Karpas-422 (cell line): ENCODE measurements at regions not wholly inside any gene's neighbourhood (a gene's known extent, or its start where the extent isn't known, plus 50 kb on each side); places are given as distances from the start of the nearest gene placed in this dataset.

Source experiments
- DNase-seq: peaks from one replicate; pipeline ENCODE4 v3.0.0-alpha.2; 2015
- H2AFZ ChIP-seq: fragments of 200-600 bp; sonication (generic); 2 replicates; pipeline ENCODE4 v1.6.1; 2014; ENCODE audit warnings: antibody characterized with exemption, low read length, mixed read lengths
- H3K27ac ChIP-seq: fragments of 200-600 bp; sonication (generic); 2 replicates; pipeline ENCODE4 v1.5.1; 2014; ENCODE audit warnings: mild to moderate bottlenecking, low read length, moderate library complexity
- H3K27me3 ChIP-seq: fragments of 200-600 bp; sonication (generic); 2 replicates; pipeline ENCODE4 v1.6.1; 2014; ENCODE audit warnings: low read length, mixed read lengths
- H3K36me3 ChIP-seq: fragments of 200-600 bp; sonication (generic); 2 replicates; pipeline ENCODE4 v1.6.1; 2014; ENCODE audit warnings: low read length, mixed read lengths; ENCODE audit not compliant: insufficient read depth
- H3K4me1 ChIP-seq: fragments of 200-600 bp; sonication (generic); 2 replicates; pipeline ENCODE4 v1.6.1; 2014; ENCODE audit warnings: mild to moderate bottlenecking, low read length, mixed read lengths
- H3K4me2 ChIP-seq: fragments of 200-600 bp; sonication (generic); 2 replicates; pipeline ENCODE4 v1.6.1; 2014; ENCODE audit warnings: low read length, low read depth, mild to moderate bottlenecking; ENCODE audit not compliant: poor library complexity, severe bottlenecking
- H3K4me3 ChIP-seq: fragments of 200-600 bp; sonication (generic); 2 replicates; pipeline ENCODE4 v1.5.1; 2014; ENCODE audit warnings: mild to moderate bottlenecking, antibody characterized with exemption, low read length, mixed read lengths
- H3K79me2 ChIP-seq: fragments of 200-600 bp; sonication (generic); 2 replicates; pipeline ENCODE4 v1.6.1; 2014; ENCODE audit warnings: mild to moderate bottlenecking, low read length, mixed read lengths
- H3K9ac ChIP-seq: fragments of 200-600 bp; sonication (generic); 2 replicates; pipeline ENCODE4 v1.6.0; 2014; ENCODE audit warnings: low read length
- H3K9me2 ChIP-seq: fragments of 200-600 bp; sonication (generic), shearing (Covaris generic); replicated peaks from 2 replicates; pipeline ENCODE4 v1.6.0; 2014; ENCODE audit warnings: mild to moderate bottlenecking, low read length, moderate library complexity; ENCODE audit not compliant: insufficient read depth
- H3K9me3 ChIP-seq: fragments of 300-700, 200-600 bp; sonication (generic); 2 replicates; pipeline ENCODE4 v1.6.1; 2014; ENCODE audit warnings: low read length, mixed read lengths
- H4K20me1 ChIP-seq: fragments of 200-600 bp; sonication (generic); 2 replicates; pipeline ENCODE4 v1.6.1; 2014; ENCODE audit warnings: mild to moderate bottlenecking, antibody characterized with exemption, low read length, low read depth; ENCODE audit not compliant: insufficient read depth

- Histone ChIP-seq H3K9me2 (no peaks in the 10 kb centered on the region), H3K79me2 (no peaks in the 10 kb centered on the region), H3K36me3 (no peaks in the 10 kb centered on the region), H2AFZ (no peak overlapping the region), H4K20me1 (no peaks in the 10 kb centered on the region), H3K27ac (no peak overlapping the region), H3K9ac (no peak overlapping the region), H3K9me3 (no peaks in the 10 kb centered on the region), H3K4me1 (no peaks in the 10 kb centered on the region), H3K4me3 (no peak overlapping the region), H3K4me2 (no peak overlapping the region), H3K27me3 (no peaks in the 10 kb centered on the region)
- DNase-seq: no peak
Measured at GRCh38 chr6:14353798-14354197, 236.2 kb downstream of the CD83 start.

DNA sequence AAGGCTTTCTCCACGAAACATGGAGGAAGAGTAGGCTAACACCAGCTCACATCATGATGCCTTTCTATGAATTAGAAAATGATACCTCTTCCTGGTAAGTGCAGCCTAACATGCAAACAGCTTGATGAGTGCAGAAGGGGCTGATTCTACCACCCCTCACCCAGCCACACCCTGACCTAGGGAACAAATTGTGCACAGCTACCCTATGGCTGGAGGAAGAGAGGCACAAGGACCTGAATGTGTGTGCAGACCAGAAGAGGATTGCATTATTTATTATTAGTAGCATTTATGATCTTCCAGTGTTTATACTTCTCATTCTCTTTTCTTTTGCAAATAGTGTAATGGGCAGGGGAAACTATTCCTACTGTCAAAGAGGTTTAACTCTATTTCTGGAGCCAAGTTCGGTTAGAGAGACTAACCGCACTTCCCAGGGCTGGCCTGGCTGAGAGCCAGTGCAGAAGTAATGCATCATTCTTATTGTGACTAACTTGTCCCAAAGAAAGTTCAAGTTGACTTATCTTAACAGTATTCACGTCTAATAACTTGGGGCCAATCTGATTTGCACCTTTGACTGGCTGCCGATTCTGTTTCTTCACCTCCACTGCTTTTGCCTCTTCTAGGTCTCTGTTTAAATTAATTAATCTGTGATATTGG is 237.5 kb downstream of the CD83 start:
- no peak overlapping the region for H3K4me3 ChIP-seq
- DNase-seq: no peak
- no peak overlapping the region for H3K27ac ChIP-seq
- H3K9me3 ChIP-seq: no peaks in the 10 kb centered on the region
- H3K36me3 ChIP-seq: no peaks in the 10 kb centered on the region
- H3K79me2 ChIP-seq: no peaks in the 10 kb centered on the region
- no peak overlapping the region for H3K4me2 ChIP-seq
- H2AFZ ChIP-seq: no peak overlapping the region
- no peaks in the 10 kb centered on the region for H4K20me1 ChIP-seq
- H3K9ac ChIP-seq: no peak overlapping the region
- H3K9me2 ChIP-seq: no peaks in the 10 kb centered on the region
- no peaks in the 10 kb centered on the region for H3K4me1 ChIP-seq
- H3K27me3 ChIP-seq: no peaks in the 10 kb centered on the region

- H3K27me3 ChIP-seq: 0 out of 2 replicates have a peak, but pooled peaks cover 5% of the 10 kb centered on the region
- no peak overlapping the region for H3K9ac ChIP-seq
- no peak overlapping the region for H3K27ac ChIP-seq
- no peak overlapping the region for H2AFZ ChIP-seq
- DNase-seq: no peak
- H3K9me2 ChIP-seq: no peaks in the 10 kb centered on the region
- no peaks in the 10 kb centered on the region for H3K4me1 ChIP-seq
- H3K9me3 ChIP-seq: no peaks in the 10 kb centered on the region
- no peaks in the 10 kb centered on the region for H3K36me3 ChIP-seq
- H3K4me3 ChIP-seq: no peak overlapping the region
- no peaks in the 10 kb centered on the region for H4K20me1 ChIP-seq
- H3K4me2 ChIP-seq: no peak overlapping the region
- H3K79me2 ChIP-seq: no peaks in the 10 kb centered on the region
Measured at GRCh38 chr6:14359438-14359837, 241.9 kb downstream of the CD83 start.

DNA sequence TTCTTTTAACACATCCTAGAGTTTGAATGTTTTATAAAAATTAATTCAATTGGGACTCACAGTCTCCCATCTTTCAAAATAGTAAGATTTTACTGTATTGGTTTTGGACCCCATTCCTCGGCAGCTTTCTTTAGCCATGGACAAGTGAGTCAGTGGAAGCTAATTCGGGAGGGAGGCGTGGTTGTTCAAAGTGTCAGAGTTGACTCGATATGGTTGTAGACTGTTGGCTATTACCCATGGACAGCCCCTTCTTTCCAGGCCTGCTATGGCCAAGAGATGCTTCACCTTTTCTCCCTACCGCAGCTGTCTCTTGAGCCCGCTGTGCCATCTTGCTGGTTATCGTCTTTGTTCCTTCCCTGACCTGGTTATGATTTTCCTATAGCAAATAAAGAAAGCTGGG is 243.0 kb downstream of the CD83 start:
- Histone ChIP-seq H3K27ac (no peak overlapping the region), H2AFZ (no peak overlapping the region), H3K9me2 (no peaks in the 10 kb centered on the region), H3K36me3 (no peaks in the 10 kb centered on the region), H3K79me2 (no peaks in the 10 kb centered on the region), H3K9me3 (no peaks in the 10 kb centered on the region), H4K20me1 (no peaks in the 10 kb centered on the region), H3K4me1 (no peaks in the 10 kb centered on the region), H3K4me3 (no peak overlapping the region), H3K27me3 (0 out of 2 replicates have a peak, but pooled peaks cover 5% of the 10 kb centered on the region), H3K4me2 (no peak overlapping the region), H3K9ac (no peak overlapping the region)
- DNase-seq: no peak

DNA sequence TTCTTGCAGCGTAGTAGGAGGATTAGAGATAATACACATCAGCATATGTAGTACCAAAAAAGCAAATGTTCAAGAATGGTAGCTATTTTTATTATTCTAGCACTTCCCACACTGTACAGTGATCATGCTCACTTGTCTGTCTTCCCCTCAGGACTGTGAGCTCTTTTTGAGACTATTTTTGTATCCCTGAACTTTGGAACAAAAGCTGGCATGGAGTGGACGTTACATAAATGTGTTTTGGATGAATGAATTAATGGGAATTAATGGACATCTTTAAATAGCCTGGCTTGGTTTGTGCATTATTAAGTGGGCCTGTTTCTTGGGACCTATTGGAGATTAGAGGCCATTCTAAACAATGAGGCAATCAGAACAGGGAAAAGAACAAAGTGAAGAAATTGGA is 243.7 kb downstream of the CD83 start:
- Histone ChIP-seq H2AFZ (no peak overlapping the region), H4K20me1 (no peaks in the 10 kb centered on the region), H3K9me3 (no peaks in the 10 kb centered on the region), H3K36me3 (no peaks in the 10 kb centered on the region), H3K4me2 (no peak overlapping the region), H3K79me2 (no peaks in the 10 kb centered on the region), H3K27me3 (0 out of 2 replicates have a peak, but pooled peaks cover 5% of the 10 kb centered on the region), H3K4me3 (no peak overlapping the region), H3K27ac (no peak overlapping the region), H3K4me1 (no peaks in the 10 kb centered on the region), H3K9ac (no peak overlapping the region), H3K9me2 (no peaks in the 10 kb centered on the region)
- no peak for DNase-seq

- Histone ChIP-seq H3K9me3 (no peaks in the 10 kb centered on the region), H3K27me3 (0 out of 2 replicates have a peak, but pooled peaks cover 5% of the 10 kb centered on the region), H3K4me1 (no peaks in the 10 kb centered on the region), H3K4me3 (no peak overlapping the region), H3K36me3 (no peaks in the 10 kb centered on the region), H3K4me2 (no peak overlapping the region), H2AFZ (no peak overlapping the region), H4K20me1 (no peaks in the 10 kb centered on the region), H3K9me2 (no peaks in the 10 kb centered on the region), H3K27ac (no peak overlapping the region), H3K9ac (no peak overlapping the region), H3K79me2 (no peaks in the 10 kb centered on the region)
- DNase-seq: no peak
Measured at GRCh38 chr6:14361956-14362587, 244.5 kb downstream of the CD83 start.

GRCh38 chr6:14364370-14364769 is 246.8 kb downstream of the CD83 start:
- Histone ChIP-seq H3K27me3 (0 out of 2 replicates have a peak, but pooled peaks cover 5% of the 10 kb centered on the region), H3K9me2 (no peaks in the 10 kb centered on the region), H3K4me1 (no peaks in the 10 kb centered on the region), H2AFZ (no peak overlapping the region), H3K9ac (no peak overlapping the region), H3K9me3 (no peaks in the 10 kb centered on the region), H3K79me2 (no peaks in the 10 kb centered on the region), H3K36me3 (no peaks in the 10 kb centered on the region), H3K4me3 (no peak overlapping the region), H3K4me2 (no peak overlapping the region), H4K20me1 (no peaks in the 10 kb centered on the region), H3K27ac (no peak overlapping the region)
- DNase-seq: no peak

GRCh38 chr6:14365393-14365792 is 247.8 kb downstream of the CD83 start:
- H3K79me2 ChIP-seq: no peaks in the 10 kb centered on the region
- no peaks in the 10 kb centered on the region for H3K36me3 ChIP-seq
- no peak overlapping the region for H3K4me2 ChIP-seq
- no peak overlapping the region for H3K4me3 ChIP-seq
- H4K20me1 ChIP-seq: no peaks in the 10 kb centered on the region
- H2AFZ ChIP-seq: no peak overlapping the region
- H3K27ac ChIP-seq: no peak overlapping the region
- H3K9me3 ChIP-seq: no peaks in the 10 kb centered on the region
- 0 out of 2 replicates have a peak, but pooled peaks cover 4% of the 10 kb centered on the region for H3K4me1 ChIP-seq
- no peak for DNase-seq
- H3K9me2 ChIP-seq: no peaks in the 10 kb centered on the region
- H3K9ac ChIP-seq: no peak overlapping the region
- 0 out of 2 replicates have a peak, but pooled peaks cover 5% of the 10 kb centered on the region for H3K27me3 ChIP-seq
